HL-60 (cell line): ENCODE measurements at regions not wholly inside any gene's neighbourhood (a gene's known extent, or its start where the extent isn't known, plus 50 kb on each side); places are given as distances from the start of the nearest gene placed in this dataset.

Experiments used
- CTCF ChIP-seq: IDR thresholded peaks from one replicate; pipeline ENCODE4 v1.5.1; 2011; ENCODE audit warnings: low read length, control low read depth, inconsistent platforms; ENCODE audit not compliant: insufficient read depth
- GABPA ChIP-seq: IDR thresholded peaks from 2 replicates; pipeline ENCODE4 v1.6.1; 2012; ENCODE audit warnings: low read depth
- POLR2AphosphoS5 ChIP-seq: IDR thresholded peaks from 2 replicates; pipeline ENCODE4 v1.6.1; 2012; ENCODE audit warnings: low read depth
- REST ChIP-seq: IDR thresholded peaks from 2 replicates; pipeline ENCODE4 v1.6.1; 2012; ENCODE audit warnings: low read depth; ENCODE audit not compliant: insufficient replicate concordance

GRCh38 chr13:73321043-73321442 is 262.2 kb downstream of the KLF5 start:
- TF ChIP-seq CTCF (no peak), REST (no peak), POLR2AphosphoS5 (no peak), GABPA (no peak)
